GM23338 (cell line): ENCODE measurements at regions not wholly inside any gene's neighbourhood (a gene's known extent, or its start where the extent isn't known, plus 50 kb on each side); places are given as distances from the start of the nearest gene placed in this dataset.

Experiments used
- EZH2phosphoT487 ChIP-seq: fragments of 200-600 bp; sonication (generic); IDR thresholded peaks from one replicate; pipeline ENCODE4 v1.8.1; 2018; ENCODE audit warnings: antibody characterized with exemption; ENCODE audit not compliant: unreplicated experiment
- TF ChIP-seq, protein P1 (sequence below), 2 experiments: fragments of 200-600 bp in 1 of 2; sonication (generic) in 1 of 2; conservative IDR thresholded peaks; 2 replicates each; pipeline versions ENCODE4 v1.5.1 to v1.6.1; 2016 to 2017; ENCODE audit warnings: antibody characterized with exemption in 2 of 2, low read depth in 2 of 2, mild to moderate bottlenecking in 2 of 2, moderate library complexity in 1 of 2

GRCh38 chr13:72469906-72470305 is 257.5 kb downstream of the MZT1 start:
- TF ChIP-seq, protein P1, sequence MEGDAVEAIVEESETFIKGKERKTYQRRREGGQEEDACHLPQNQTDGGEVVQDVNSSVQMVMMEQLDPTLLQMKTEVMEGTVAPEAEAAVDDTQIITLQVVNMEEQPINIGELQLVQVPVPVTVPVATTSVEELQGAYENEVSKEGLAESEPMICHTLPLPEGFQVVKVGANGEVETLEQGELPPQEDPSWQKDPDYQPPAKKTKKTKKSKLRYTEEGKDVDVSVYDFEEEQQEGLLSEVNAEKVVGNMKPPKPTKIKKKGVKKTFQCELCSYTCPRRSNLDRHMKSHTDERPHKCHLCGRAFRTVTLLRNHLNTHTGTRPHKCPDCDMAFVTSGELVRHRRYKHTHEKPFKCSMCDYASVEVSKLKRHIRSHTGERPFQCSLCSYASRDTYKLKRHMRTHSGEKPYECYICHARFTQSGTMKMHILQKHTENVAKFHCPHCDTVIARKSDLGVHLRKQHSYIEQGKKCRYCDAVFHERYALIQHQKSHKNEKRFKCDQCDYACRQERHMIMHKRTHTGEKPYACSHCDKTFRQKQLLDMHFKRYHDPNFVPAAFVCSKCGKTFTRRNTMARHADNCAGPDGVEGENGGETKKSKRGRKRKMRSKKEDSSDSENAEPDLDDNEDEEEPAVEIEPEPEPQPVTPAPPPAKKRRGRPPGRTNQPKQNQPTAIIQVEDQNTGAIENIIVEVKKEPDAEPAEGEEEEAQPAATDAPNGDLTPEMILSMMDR (conservative IDR thresholded peaks at IDR 0.05; ENCODE audit: low read depth in 2 of 2), result no peak
- no peak for TF ChIP-seq EZH2phosphoT487
